Testis (tissue), 2 donors: ENCODE measurements at regions not wholly inside any gene's neighbourhood (a gene's known extent, or its start where the extent isn't known, plus 50 kb on each side); places are given as distances from the start of the nearest gene placed in this dataset.
"Not testable (repeated sequence)": the region's sequence is repeated elsewhere in the genome, so short reads cannot be mapped to it uniquely, and the experiment has no call there.

ENCODE experiments used
- DNase-seq: peaks from one replicate; pipeline ENCODE4 v3.0.0-alpha.2; 2019
- H3K27ac ChIP-seq, 2 donors: fragments of 200-600 bp; sonication (generic); one replicate each; pipeline ENCODE4 v1.5.1; 2019
- H3K27me3 ChIP-seq: fragments of 200-600 bp; sonication (generic); one replicate; pipeline ENCODE4 v1.5.1; 2019
- H3K36me3 ChIP-seq: fragments of 200-600 bp; sonication (generic); one replicate; pipeline ENCODE4 v1.5.1; 2017; ENCODE audit warnings: low read depth; ENCODE audit errors: missing control alignments
- H3K4me1 ChIP-seq: fragments of 200-600 bp; sonication (generic); one replicate; pipeline ENCODE4 v1.5.1; 2019
- H3K4me3 ChIP-seq, 2 donors: fragments of 200-600 bp; sonication (generic); one replicate each; pipeline ENCODE4 v1.5.1; 2017 to 2019
- H3K9me3 ChIP-seq: fragments of 200-600 bp; sonication (generic); one replicate; pipeline ENCODE4 v1.5.1; 2017
- POLR2A ChIP-seq: fragments of 450-650 bp; IDR thresholded peaks from one replicate; pipeline ENCODE4 v1.6.1; 2017; ENCODE audit warnings: antibody characterized with exemption, mild to moderate bottlenecking, moderate library complexity
- whole genome bisulfite sequencing, 2 donors: methylation state at CpG; one replicate each; pipeline ENCODE4 v1.1.5; 2018; 5-methylcytosine and 5-hydroxymethylcytosine counted together
- intact Hi-C: fragments of 100-400 bp; cut with DNase I; formaldehyde crosslinking; loops from one replicate; pipeline ENCODE4 v1.15.1; 2023; ENCODE audit warnings: low total_unique reads
- TF ChIP-seq, protein P1 (sequence below), 3 experiments: fragments of 450-650 bp in 2 of 3; fragments of 200-600 bp in 1 of 3; sonication (generic) in 1 of 3; IDR thresholded peaks; one replicate each; pipeline ENCODE4 v1.5.1; 2016 to 2019; ENCODE audit warnings: antibody characterized with exemption in 3 of 3, mild to moderate bottlenecking in 2 of 3, moderate library complexity in 1 of 3

DNA sequence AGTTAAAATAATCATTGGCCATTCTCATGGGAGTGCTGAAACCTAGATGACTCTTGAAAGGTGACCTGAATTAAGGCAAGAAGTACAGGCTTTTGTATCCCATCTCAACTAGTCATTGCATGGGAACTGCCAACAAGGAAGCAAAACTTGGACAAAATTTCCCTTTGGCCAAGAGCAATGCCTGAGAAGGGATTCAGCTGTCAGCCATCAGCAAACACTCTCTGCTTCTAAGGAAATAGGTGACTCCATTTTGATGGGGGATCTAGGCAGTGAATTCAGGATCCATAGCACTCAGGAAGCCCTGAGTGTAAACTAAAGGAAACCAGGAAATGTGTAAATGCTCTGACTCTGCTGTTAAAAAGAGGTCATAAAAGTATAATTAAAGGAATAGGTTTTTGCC lies 221.5 kb upstream of the TMEM229A start:
- DNase-seq: no peak
- Histone ChIP-seq H3K27ac (no peak overlapping the region), H3K4me3 (no peak overlapping the region), H3K9me3 (no peaks in the 10 kb centered on the region), H3K4me1 (no peaks in the 10 kb centered on the region), H3K27me3 (no peaks in the 10 kb centered on the region), H3K36me3 (no peaks in the 10 kb centered on the region)
- intact Hi-C loops: no loop called here
- no peak for TF ChIP-seq POLR2A
- TF ChIP-seq, protein P1, sequence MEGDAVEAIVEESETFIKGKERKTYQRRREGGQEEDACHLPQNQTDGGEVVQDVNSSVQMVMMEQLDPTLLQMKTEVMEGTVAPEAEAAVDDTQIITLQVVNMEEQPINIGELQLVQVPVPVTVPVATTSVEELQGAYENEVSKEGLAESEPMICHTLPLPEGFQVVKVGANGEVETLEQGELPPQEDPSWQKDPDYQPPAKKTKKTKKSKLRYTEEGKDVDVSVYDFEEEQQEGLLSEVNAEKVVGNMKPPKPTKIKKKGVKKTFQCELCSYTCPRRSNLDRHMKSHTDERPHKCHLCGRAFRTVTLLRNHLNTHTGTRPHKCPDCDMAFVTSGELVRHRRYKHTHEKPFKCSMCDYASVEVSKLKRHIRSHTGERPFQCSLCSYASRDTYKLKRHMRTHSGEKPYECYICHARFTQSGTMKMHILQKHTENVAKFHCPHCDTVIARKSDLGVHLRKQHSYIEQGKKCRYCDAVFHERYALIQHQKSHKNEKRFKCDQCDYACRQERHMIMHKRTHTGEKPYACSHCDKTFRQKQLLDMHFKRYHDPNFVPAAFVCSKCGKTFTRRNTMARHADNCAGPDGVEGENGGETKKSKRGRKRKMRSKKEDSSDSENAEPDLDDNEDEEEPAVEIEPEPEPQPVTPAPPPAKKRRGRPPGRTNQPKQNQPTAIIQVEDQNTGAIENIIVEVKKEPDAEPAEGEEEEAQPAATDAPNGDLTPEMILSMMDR (IDR thresholded peaks at IDR 0.05): no peak

DNA sequence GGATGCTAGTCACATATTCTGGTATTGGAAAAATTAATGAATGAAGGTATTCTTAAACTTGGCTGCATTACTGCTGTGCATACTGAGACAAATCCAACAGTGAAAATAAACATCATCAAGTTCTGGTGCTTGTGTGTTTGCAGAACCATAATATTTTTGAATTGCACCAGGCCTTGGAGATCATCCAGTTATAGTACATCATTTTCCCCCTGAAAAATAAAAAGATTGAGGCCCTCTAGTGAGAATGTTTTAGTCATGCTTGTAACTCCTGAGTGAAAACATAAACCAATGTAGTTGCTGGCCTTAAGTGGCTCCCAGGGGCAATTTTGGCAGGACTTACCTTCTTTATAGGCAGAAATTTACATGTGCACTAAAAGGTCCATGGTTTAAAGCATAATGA lies 218.8 kb upstream of the TMEM229A start:
- H3K36me3 ChIP-seq: no peaks in the 10 kb centered on the region
- H3K27me3 ChIP-seq: no peaks in the 10 kb centered on the region

DNA sequence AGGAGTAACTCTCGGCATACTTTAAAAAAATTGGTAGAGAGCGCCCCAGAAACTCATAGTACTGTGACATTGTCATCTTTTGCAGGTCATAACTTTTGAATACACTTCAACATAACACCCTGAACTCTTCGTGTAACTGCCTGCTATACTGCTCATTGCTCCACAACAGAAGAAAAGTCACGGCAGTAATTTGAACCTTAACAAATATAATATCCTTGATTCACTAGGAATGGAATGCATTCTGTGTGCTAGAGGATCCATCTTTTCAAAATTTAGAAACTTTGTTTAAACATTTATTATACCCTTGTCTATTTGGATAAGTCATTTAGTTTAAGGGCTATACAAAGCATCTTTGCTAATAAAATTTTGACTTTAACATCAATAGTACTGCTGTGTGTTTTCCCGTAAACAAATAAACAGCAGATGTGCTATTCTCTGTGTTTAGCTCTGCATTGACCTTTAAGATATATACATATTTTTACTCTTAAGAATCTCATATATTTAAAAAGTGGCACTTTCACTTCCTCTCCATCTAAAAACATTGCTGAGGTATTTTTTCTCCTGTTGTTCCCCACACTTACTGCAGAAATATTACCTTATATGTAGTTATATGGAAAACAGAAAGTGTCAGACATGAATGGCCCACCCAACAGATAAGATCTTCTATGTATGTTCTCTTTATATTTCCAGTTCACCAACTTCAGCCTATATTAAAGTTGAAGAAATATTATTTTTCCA lies 217.6 kb upstream of the TMEM229A start:
- H3K4me3 ChIP-seq: no peak overlapping the region
- H3K9me3 ChIP-seq: no peaks in the 10 kb centered on the region
- DNase-seq: no peak
- intact Hi-C loops: no loop called here
- no peaks in the 10 kb centered on the region for H3K4me1 ChIP-seq
- TF ChIP-seq, protein P1 (IDR thresholded peaks at IDR 0.05): no peak
- no peak for TF ChIP-seq POLR2A
- no peaks in the 10 kb centered on the region for H3K27me3 ChIP-seq
- H3K36me3 ChIP-seq: no peaks in the 10 kb centered on the region
- H3K27ac ChIP-seq: no peak overlapping the region
- WGBS, 2 donors: 79 to 83% methylated on average over 5 of the region's 5 CpGs

More for the DNA sequence above, 218.8 kb upstream of the TMEM229A start:
- Histone ChIP-seq H3K9me3 (no peaks in the 10 kb centered on the region), H3K4me3 (no peak overlapping the region), H3K4me1 (no peaks in the 10 kb centered on the region), H3K27ac (no peak overlapping the region)
- no peak for DNase-seq
- intact Hi-C loops: no loop called here
- TF ChIP-seq, protein P1 (IDR thresholded peaks at IDR 0.05): no peak
- TF ChIP-seq POLR2A: no peak

DNA sequence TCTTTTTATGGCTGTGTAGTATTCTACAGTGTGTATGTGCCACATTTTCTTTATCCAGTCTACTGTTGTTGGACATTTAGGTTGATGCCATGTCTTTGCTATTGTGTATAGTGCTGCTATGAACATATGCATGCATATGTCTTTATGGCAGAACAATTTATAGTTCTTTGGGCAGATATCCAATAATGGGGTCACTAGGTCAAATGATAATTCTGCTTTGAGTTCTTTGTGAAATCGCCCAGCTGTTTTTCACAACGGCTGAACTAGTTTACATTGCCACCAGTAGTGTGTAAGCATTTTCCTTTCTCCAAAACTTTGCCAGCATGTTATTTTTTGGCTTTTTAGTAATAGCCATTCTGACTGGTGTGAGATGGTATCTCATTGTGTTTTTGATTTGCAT lies 214.8 kb upstream of the TMEM229A start:
- Histone ChIP-seq H3K27me3 (no peaks in the 10 kb centered on the region), H3K27ac (no peak overlapping the region), H3K9me3 (no peaks in the 10 kb centered on the region), H3K4me3 (no peak overlapping the region), H3K4me1 (no peaks in the 10 kb centered on the region), H3K36me3 (no peaks in the 10 kb centered on the region)
- intact Hi-C loops: no loop called here
- DNase-seq: no peak
- 43 to 54% methylated on average over 2 of the region's 2 CpGs for WGBS, 2 donors
- no peak for TF ChIP-seq POLR2A
- TF ChIP-seq, protein P1 (IDR thresholded peaks at IDR 0.05): no peak

DNA sequence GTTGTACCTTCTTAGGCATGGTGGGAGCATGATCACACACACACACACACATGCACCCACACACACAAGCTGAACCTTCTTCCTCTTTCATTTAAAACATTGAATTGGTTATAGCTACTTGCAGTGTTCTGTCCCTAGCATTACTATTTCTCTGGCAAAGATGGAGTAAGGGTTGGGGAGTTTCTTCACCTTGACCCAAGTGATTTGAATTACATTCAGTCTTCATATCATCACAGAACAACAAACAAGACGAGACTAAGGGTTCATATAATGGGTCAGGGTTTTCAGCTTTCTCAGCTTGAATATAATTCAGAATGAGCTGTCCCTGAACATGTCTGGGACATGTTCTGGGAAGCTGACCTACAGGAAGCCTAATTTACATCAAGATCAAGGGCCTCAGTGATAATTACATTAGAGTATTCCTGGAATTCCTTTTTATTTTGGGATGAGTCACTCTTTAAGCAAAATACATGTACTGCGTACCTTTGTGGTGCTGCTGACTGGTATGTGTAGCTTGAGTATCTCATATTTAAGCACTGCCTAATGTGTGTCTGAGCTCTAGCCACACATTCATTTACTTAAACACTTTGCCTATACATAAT lies 213.5 kb upstream of the TMEM229A start:
- Histone ChIP-seq H3K9me3 (no peaks in the 10 kb centered on the region), H3K27me3 (no peaks in the 10 kb centered on the region), H3K4me1 (no peaks in the 10 kb centered on the region), H3K4me3 (no peak overlapping the region), H3K36me3 (no peaks in the 10 kb centered on the region), H3K27ac (no peak overlapping the region)
- WGBS, 2 donors: 54 to 59% methylated on average over 2 of the region's 2 CpGs
- no peak for DNase-seq
- TF ChIP-seq, protein P1 (IDR thresholded peaks at IDR 0.05): no peak
- TF ChIP-seq POLR2A: no peak
- intact Hi-C loops: no loop called here

DNA sequence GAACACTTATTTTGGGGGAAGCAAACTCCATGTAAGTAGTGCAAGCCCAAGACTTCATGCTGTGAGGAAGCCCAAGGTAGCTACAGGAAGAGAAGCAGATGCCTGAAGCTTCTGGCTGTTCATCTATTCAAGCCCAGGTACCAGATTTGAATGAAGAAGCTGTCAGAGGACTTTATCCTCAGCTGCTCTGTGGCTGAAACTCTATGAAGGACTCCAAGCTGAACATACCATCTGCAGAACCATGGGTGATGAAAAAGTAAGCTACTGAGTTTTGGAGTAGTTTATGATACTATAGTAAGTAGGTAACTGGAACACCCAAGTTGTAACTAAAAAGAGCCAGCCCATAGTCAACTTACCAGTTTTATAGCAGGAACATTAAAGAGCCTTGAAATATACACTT lies 211.6 kb upstream of the TMEM229A start:
- H3K36me3 ChIP-seq, H3K27ac ChIP-seq, DNase-seq, H3K4me3 ChIP-seq, H3K4me1 ChIP-seq, intact Hi-C loops, H3K27me3 ChIP-seq, H3K9me3 ChIP-seq: not testable (repeated sequence)
